Caco-2 (cell line): ENCODE measurements at regions not wholly inside any gene's neighbourhood (a gene's known extent, or its start where the extent isn't known, plus 50 kb on each side); places are given as distances from the start of the nearest gene placed in this dataset.
"Not testable (repeated sequence)": the region's sequence is repeated elsewhere in the genome, so short reads cannot be mapped to it uniquely, and the experiment has no call there.

Experiments used
- BruUV-seq: library from RNA; stranded (reverse); fragments of 400-500 nt; replicated peaks from 2 replicates; lab custom pipeline; 2021; lab: Mats Ljungman, UMichigan
- CTCF ChIA-PET: fragments of 300-600 bp; sonication (Branson Sonifier 250); formaldehyde crosslinking; loops from one replicate; lab custom pipeline; 2022; ENCODE audit warnings: antibody characterized with exemption; lab: Charles Lee
- POLR2A ChIA-PET: fragments of 300-600 bp; sonication (Branson Sonifier 250); formaldehyde crosslinking; loops from one replicate; lab custom pipeline; 2022; ENCODE audit warnings: antibody characterized with exemption; lab: Charles Lee
- DNase-seq, 2 experiments: peaks; one replicate each; pipeline versions ENCODE4 v3.0.0 to v3.0.0-alpha.2; 2020 to 2022
- H3K27me3 ChIP-seq: replicated peaks from 2 replicates; pipeline ENCODE4 v1.6.0; 2011; ENCODE audit warnings: low read length; ENCODE audit not compliant: control insufficient read depth, insufficient read depth
- H3K36me3 ChIP-seq: 2 replicates; pipeline ENCODE4 v1.5.1; 2011; ENCODE audit warnings: low read length; ENCODE audit not compliant: control insufficient read depth, insufficient read depth
- H3K4me1 ChIP-seq: fragments of 250-450 bp; sonication (Bioruptor Pico); 2 replicates; pipeline ENCODE4 v1.5.1; 2020; ENCODE audit warnings: mild to moderate bottlenecking
- H3K4me3 ChIP-seq: 2 replicates; pipeline ENCODE4 v1.5.1; 2011; ENCODE audit warnings: low read depth, mild to moderate bottlenecking, control low read depth, low read length
- H3K9me3 ChIP-seq: fragments of 250-450 bp; sonication (Bioruptor Pico); 2 replicates; pipeline ENCODE4 v1.5.1; 2020; ENCODE audit warnings: mild to moderate bottlenecking, moderate library complexity
- H3K27ac Mint-ChIP-seq: one replicate; pipeline ENCODE4 v1.8.0; 2022; ENCODE audit warnings: mixed read lengths; ENCODE audit not compliant: unreplicated experiment
- H3K27me3 Mint-ChIP-seq: one replicate; pipeline ENCODE4 v1.8.0; 2022; ENCODE audit warnings: mixed read lengths; ENCODE audit not compliant: insufficient read depth, unreplicated experiment
- H3K36me3 Mint-ChIP-seq: one replicate; pipeline ENCODE4 v1.8.0; 2022; ENCODE audit warnings: mild to moderate bottlenecking, mixed read lengths; ENCODE audit not compliant: insufficient read depth, unreplicated experiment
- H3K4me1 Mint-ChIP-seq: one replicate; pipeline ENCODE4 v1.8.0; 2022; ENCODE audit warnings: low read depth, mixed read lengths; ENCODE audit not compliant: unreplicated experiment
- H3K4me3 Mint-ChIP-seq: one replicate; pipeline ENCODE4 v1.8.0; 2022; ENCODE audit warnings: mild to moderate bottlenecking, moderate library complexity, mixed read lengths; ENCODE audit not compliant: unreplicated experiment
- H3K9me3 Mint-ChIP-seq: one replicate; pipeline ENCODE4 v1.8.0; 2022; ENCODE audit warnings: mixed read lengths; ENCODE audit not compliant: unreplicated experiment
- CTCF ChIP-seq, 2 experiments: fragments of 200-600 bp in 1 of 2; IDR thresholded peaks; 1 replicate in 1 of 2; 2 replicates in 1 of 2; pipeline versions ENCODE4 v1.5.1 to v1.8.0; 2011 to 2022; ENCODE audit warnings: antibody characterized with exemption in 1 of 2, control low read depth in 1 of 2, inconsistent platforms in 1 of 2, low read depth in 1 of 2, low read length in 1 of 2, mild to moderate bottlenecking in 1 of 2, moderate library complexity in 1 of 2; ENCODE audit not compliant: insufficient read depth in 1 of 2, severe bottlenecking in 1 of 2, unreplicated experiment in 1 of 2
- intact Hi-C: fragments of 100-400 bp; cut with micrococcal nuclease; formaldehyde crosslinking; loops from one replicate; pipeline ENCODE4 v1.10.0; 2022; ENCODE audit not compliant: unreplicated experiment

DNA sequence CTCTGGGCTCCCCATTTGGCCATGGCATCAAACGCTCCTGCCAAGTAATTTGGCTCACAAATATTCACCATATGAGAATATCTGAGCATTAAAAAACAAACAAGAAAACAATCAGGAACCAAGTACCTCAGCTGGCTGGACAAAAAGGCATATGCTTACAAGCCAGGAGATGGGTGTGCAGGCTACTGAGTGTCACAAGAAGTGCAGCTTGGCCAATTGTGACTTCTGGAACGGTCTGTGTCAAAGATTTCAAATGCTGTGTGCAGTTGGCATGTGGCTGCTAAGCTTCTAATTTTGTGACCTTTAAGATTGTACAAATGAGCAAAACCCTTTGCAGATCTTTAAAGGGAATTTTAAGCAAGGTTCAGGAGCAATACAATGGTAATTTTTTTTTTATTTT lies 274.0 kb downstream of the ANAPC1 start:
- H3K4me3 ChIP-seq, H3K9me3 Mint-ChIP-seq, H3K9me3 ChIP-seq, H3K4me1 Mint-ChIP-seq, intact Hi-C loops, H3K27ac Mint-ChIP-seq, DNase-seq, H3K36me3 Mint-ChIP-seq, POLR2A ChIA-PET, H3K27me3 Mint-ChIP-seq, BruUV-seq, H3K4me3 Mint-ChIP-seq, H3K27me3 ChIP-seq, H3K4me1 ChIP-seq, H3K36me3 ChIP-seq, CTCF ChIA-PET: not testable (repeated sequence)

GRCh38 chr2:111616651-111617218 lies 267.3 kb downstream of the ANAPC1 start:
- no peaks in the 10 kb centered on the region for H3K27me3 Mint-ChIP-seq
- no peak for DNase-seq
- Histone ChIP-seq H3K36me3 (no peaks in the 10 kb centered on the region), H3K27me3 (no peaks in the 10 kb centered on the region), H3K4me3 (no peak overlapping the region), H3K4me1 (peaks cover 8% of the 10 kb centered on the region), H3K9me3 (no peaks in the 10 kb centered on the region)
- ChIA-PET CTCF (no interaction called here), POLR2A (no interaction called here)
- H3K9me3 Mint-ChIP-seq, result no peaks in the 10 kb centered on the region
- no peak overlapping the region for H3K4me3 Mint-ChIP-seq
- intact Hi-C loops, result no loop called here
- H3K4me1 Mint-ChIP-seq, result peaks cover 10% of the 10 kb centered on the region
- H3K36me3 Mint-ChIP-seq, result no peaks in the 10 kb centered on the region
- no TSS peak for BruUV-seq
- no peak for TF ChIP-seq CTCF (IDR thresholded peaks at IDR 0.05; ENCODE audit: insufficient read depth in 1 of 2, low read depth in 1 of 2, low read length in 1 of 2, severe bottlenecking in 1 of 2, unreplicated experiment in 1 of 2)
- peak overlapping the region; percentile 55 for H3K27ac Mint-ChIP-seq

DNA sequence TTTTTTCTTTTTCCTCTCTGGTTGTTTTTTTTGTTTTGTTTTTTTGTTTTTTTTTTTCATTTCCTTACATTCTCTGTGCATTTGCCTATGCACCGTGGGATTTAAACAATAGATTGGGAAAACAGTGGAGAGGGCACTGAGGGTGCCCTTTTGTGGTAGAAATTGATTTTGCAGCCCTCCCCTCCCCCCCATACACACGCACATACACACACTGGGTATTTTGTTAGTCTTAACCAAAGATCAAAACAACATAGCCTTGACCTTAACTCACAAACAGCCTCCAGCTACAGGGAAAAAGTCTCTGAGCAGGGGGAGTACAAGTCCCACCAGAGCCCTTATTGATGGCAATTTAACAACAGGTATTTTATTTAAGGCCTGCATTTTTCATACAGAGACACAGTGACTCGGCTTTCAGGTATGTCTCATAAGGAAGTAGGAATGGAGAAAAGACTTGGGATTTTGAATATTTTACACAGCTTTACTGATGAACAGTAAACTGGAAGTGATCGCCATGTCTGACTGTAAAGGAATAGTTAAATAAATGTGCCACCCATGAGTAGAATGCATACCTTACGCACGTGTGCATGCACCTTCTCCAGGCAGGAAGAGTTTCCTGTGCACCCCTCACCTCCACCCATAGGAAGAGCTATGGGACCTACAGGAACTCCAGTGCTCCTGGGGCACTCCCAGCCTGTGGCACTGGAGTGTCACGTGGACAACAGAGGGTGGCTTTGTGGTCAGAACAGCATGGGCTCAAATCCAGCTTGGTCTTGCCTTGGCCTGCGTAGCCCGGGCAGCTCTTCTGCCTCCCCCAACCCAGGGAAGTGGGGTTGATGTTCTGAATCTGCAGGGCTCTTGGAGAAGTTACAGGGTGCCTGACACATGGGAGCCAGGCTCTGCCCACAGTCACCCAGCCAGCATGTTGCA lies 266.4 kb downstream of the ANAPC1 start:
- H3K9me3 Mint-ChIP-seq, result no peaks in the 10 kb centered on the region
- no peak for DNase-seq
- no peaks in the 10 kb centered on the region for H3K27me3 Mint-ChIP-seq
- peaks cover 10% of the 10 kb centered on the region for H3K4me1 Mint-ChIP-seq
- H3K36me3 ChIP-seq, result no peaks in the 10 kb centered on the region
- peaks cover 8% of the 10 kb centered on the region for H3K4me1 ChIP-seq
- H3K36me3 Mint-ChIP-seq, result no peaks in the 10 kb centered on the region
- POLR2A ChIA-PET, result no interaction called here
- no peak overlapping the region for H3K4me3 ChIP-seq
- BruUV-seq, result no TSS peak
- TF ChIP-seq CTCF (IDR thresholded peaks at IDR 0.05; ENCODE audit: insufficient read depth in 1 of 2, low read depth in 1 of 2, low read length in 1 of 2, severe bottlenecking in 1 of 2, unreplicated experiment in 1 of 2), result no peak
- intact Hi-C loops, result no loop called here
- no peak overlapping the region for H3K4me3 Mint-ChIP-seq
- H3K27me3 ChIP-seq, result no peaks in the 10 kb centered on the region
- H3K9me3 ChIP-seq, result no peaks in the 10 kb centered on the region
- CTCF ChIA-PET, result no interaction called here
- H3K27ac Mint-ChIP-seq, result peak overlapping the region; percentile 55
